Liver (tissue), 8 donors: ENCODE measurements at regions not wholly inside any gene's neighbourhood (a gene's known extent, or its start where the extent isn't known, plus 50 kb on each side); places are given as distances from the start of the nearest gene placed in this dataset.

Experiments
- DNase-seq: peaks from one replicate; pipeline ENCODE4 v3.0.0-alpha.2; 2017; ENCODE audit warnings: low spot score
- H3K27ac ChIP-seq, 2 donors: one replicate each; pipeline ENCODE4 v1.7.0; 2013; ENCODE audit warnings: inconsistent platforms in 2 of 2, low read length in 2 of 2, control low read depth in 1 of 2, low read depth in 1 of 2, mild to moderate bottlenecking in 1 of 2
- H3K27me3 ChIP-seq, 4 donors: one replicate each; pipeline versions ENCODE4 v1.6.1 to v1.7.0; 2013; ENCODE audit warnings: low read length in 3 of 4, inconsistent platforms in 1 of 4, mild to moderate bottlenecking in 1 of 4, moderate library complexity in 1 of 4; ENCODE audit not compliant: control insufficient read depth in 4 of 4, insufficient read depth in 4 of 4
- H3K36me3 ChIP-seq, 4 donors: one replicate each; pipeline versions ENCODE4 v1.6.1 to v1.7.0; 2013; ENCODE audit warnings: low read length in 3 of 4, mild to moderate bottlenecking in 3 of 4, low read depth in 1 of 4, moderate library complexity in 1 of 4; ENCODE audit not compliant: control insufficient read depth in 4 of 4, insufficient read depth in 3 of 4
- H3K4me1 ChIP-seq, 4 donors: one replicate each; pipeline versions ENCODE4 v1.6.1 to v1.7.0; 2013; ENCODE audit warnings: low read length in 3 of 4, mild to moderate bottlenecking in 3 of 4, moderate library complexity in 1 of 4; ENCODE audit not compliant: control insufficient read depth in 4 of 4, insufficient read depth in 4 of 4
- H3K4me3 ChIP-seq, 3 donors: one replicate each; pipeline versions ENCODE4 v1.6.1 to v1.7.0; 2013; ENCODE audit warnings: low read length in 3 of 3, control low read depth in 1 of 3, low read depth in 1 of 3, mild to moderate bottlenecking in 1 of 3
- H3K9ac ChIP-seq, 2 donors: one replicate each; pipeline ENCODE4 v1.7.0; 2013; ENCODE audit warnings: low read length in 2 of 2, mild to moderate bottlenecking in 2 of 2, moderate library complexity in 2 of 2, control low read depth in 1 of 2, low read depth in 1 of 2
- H3K9me3 ChIP-seq, 4 donors: one replicate each; pipeline versions ENCODE4 v1.6.1 to v1.7.0; 2013; ENCODE audit warnings: low read length in 3 of 4; ENCODE audit not compliant: control insufficient read depth in 4 of 4
- ATF3 ChIP-seq: IDR thresholded peaks from 2 replicates; pipeline ENCODE4 v1.6.1; 2016; ENCODE audit warnings: antibody characterized with exemption
- CTCF ChIP-seq: fragments of 150-350 bp; IDR thresholded peaks from 2 replicates; pipeline ENCODE4 v1.5.1; 2017; ENCODE audit warnings: improper control_type of control experiment, low read depth, low read length; ENCODE audit not compliant: missing input control
- EGR1 ChIP-seq, 2 donors: IDR thresholded peaks; 2 replicates each; pipeline ENCODE4 v1.6.1; 2016 to 2018; ENCODE audit warnings: antibody characterized with exemption in 2 of 2, low read depth in 2 of 2
- FOXA1 ChIP-seq: IDR thresholded peaks from 2 replicates; pipeline ENCODE4 v1.6.1; 2016; ENCODE audit warnings: antibody characterized with exemption
- FOXA2 ChIP-seq: IDR thresholded peaks from 2 replicates; pipeline ENCODE4 v1.6.1; 2016; ENCODE audit warnings: antibody characterized with exemption
- GABPA ChIP-seq, 2 donors: IDR thresholded peaks in 1 of 2; conservative IDR thresholded peaks in 1 of 2; 2 replicates each; pipeline ENCODE4 v1.6.1; 2016; ENCODE audit warnings: antibody characterized with exemption in 2 of 2, mild to moderate bottlenecking in 1 of 2, moderate library complexity in 1 of 2
- HNF4A ChIP-seq, 2 donors: conservative IDR thresholded peaks; 2 replicates each; pipeline ENCODE4 v1.6.1; 2016; ENCODE audit warnings: antibody characterized with exemption in 2 of 2, mild to moderate bottlenecking in 2 of 2
- HNF4G ChIP-seq: IDR thresholded peaks from 2 replicates; pipeline ENCODE4 v1.6.1; 2016; ENCODE audit warnings: antibody characterized with exemption
- JUND ChIP-seq, 2 donors: IDR thresholded peaks; 2 replicates each; pipeline ENCODE4 v1.6.1; 2016; ENCODE audit warnings: antibody characterized with exemption in 2 of 2
- MAX ChIP-seq: IDR thresholded peaks from 2 replicates; pipeline ENCODE4 v1.6.1; 2016; ENCODE audit warnings: antibody characterized with exemption
- NR2F2 ChIP-seq: IDR thresholded peaks from 2 replicates; pipeline ENCODE4 v1.6.1; 2016; ENCODE audit warnings: antibody characterized with exemption
- RAD21 ChIP-seq, 2 donors: IDR thresholded peaks; 2 replicates each; pipeline ENCODE4 v1.6.1; 2016; ENCODE audit warnings: antibody characterized with exemption in 2 of 2, mild to moderate bottlenecking in 2 of 2
- REST ChIP-seq: IDR thresholded peaks from 2 replicates; pipeline ENCODE4 v1.6.1; 2016; ENCODE audit warnings: antibody characterized with exemption, mild to moderate bottlenecking
- RXRA ChIP-seq, 2 donors: IDR thresholded peaks; 2 replicates each; pipeline ENCODE4 v1.6.1; 2017 to 2018; ENCODE audit warnings: antibody characterized with exemption in 2 of 2, mild to moderate bottlenecking in 1 of 2
- SP1 ChIP-seq: IDR thresholded peaks from 2 replicates; pipeline ENCODE4 v1.6.1; 2018; ENCODE audit warnings: antibody characterized with exemption, mild to moderate bottlenecking
- TAF1 ChIP-seq: conservative IDR thresholded peaks from 2 replicates; pipeline ENCODE4 v1.6.1; 2016; ENCODE audit warnings: antibody characterized with exemption, mild to moderate bottlenecking
- YY1 ChIP-seq: IDR thresholded peaks from 2 replicates; pipeline ENCODE4 v1.6.1; 2016; ENCODE audit warnings: antibody characterized with exemption, mild to moderate bottlenecking
- ZBTB33 ChIP-seq: IDR thresholded peaks from 2 replicates; pipeline ENCODE4 v1.6.1; 2016; ENCODE audit warnings: antibody characterized with exemption
- WGBS: extraction: QIAGEN DNeasy Blood & Tissue Kit; methylation state at CpG from one replicate; pipeline ENCODE4 v1.1.7; 2013; 5-methylcytosine and 5-hydroxymethylcytosine counted together
- donor health status: healthy.
- donor health status: healthy.
- donor health status: healthy.
- donor health status: healthy.
- donor health status: healthy.

- Histone ChIP-seq H3K27ac (no peak overlapping the region), H3K4me1 (no peaks in the 10 kb centered on the region), H3K27me3 (no peaks in the 10 kb centered on the region), H3K9ac (no peak overlapping the region), H3K4me3 (no peak overlapping the region), H3K36me3 (no peaks in the 10 kb centered on the region), H3K9me3 (no peaks in the 10 kb centered on the region)
- TF ChIP-seq ZBTB33 (no peak), CTCF (no peak), GABPA (IDR thresholded peaks at IDR 0.05 in 1 of 2, conservative IDR thresholded peaks at IDR 0.05 in 1 of 2) (no peak), NR2F2 (no peak), TAF1 (no peak), FOXA2 (no peak), HNF4G (no peak), JUND (IDR thresholded peaks at IDR 0.05) (no peak), HNF4A (conservative IDR thresholded peaks at IDR 0.05) (no peak), FOXA1 (no peak), ATF3 (no peak), MAX (no peak), RXRA (IDR thresholded peaks at IDR 0.05) (no peak), SP1 (no peak), YY1 (no peak), REST (no peak), RAD21 (IDR thresholded peaks at IDR 0.05) (no peak), EGR1 (IDR thresholded peaks at IDR 0.05; ENCODE audit: low read depth in 2 of 2) (no peak)
- 78% methylated on average over 2 of the region's 2 CpGs for WGBS
- DNase-seq: no peak
Observed at GRCh38 chr4:135073389-135073788, 871.8 kb upstream of the PABPC4L start.

- 31% methylated on average over 3 of the region's 3 CpGs for WGBS
- no peak for DNase-seq
- no peaks in the 10 kb centered on the region for H3K4me1 ChIP-seq
- no peak overlapping the region for H3K27ac ChIP-seq
- no peak overlapping the region for H3K4me3 ChIP-seq
- TF ChIP-seq ZBTB33: no peak
- no peak for TF ChIP-seq RXRA (IDR thresholded peaks at IDR 0.05)
- no peak for TF ChIP-seq TAF1
- TF ChIP-seq JUND (IDR thresholded peaks at IDR 0.05): no peak
- TF ChIP-seq MAX: no peak
- no peaks in the 10 kb centered on the region for H3K9me3 ChIP-seq
- H3K9ac ChIP-seq: no peak overlapping the region
- H3K27me3 ChIP-seq: no peaks in the 10 kb centered on the region
- H3K36me3 ChIP-seq: no peaks in the 10 kb centered on the region
Observed at GRCh38 chr4:135072553-135072952, 871.0 kb upstream of the PABPC4L start.
